IMR-90 (cell line): ENCODE measurements at regions not wholly inside any gene's neighbourhood (a gene's known extent, or its start where the extent isn't known, plus 50 kb on each side); places are given as distances from the start of the nearest gene placed in this dataset.

Source experiments
- ATAC-seq: fragments of 200-7000 bp; cut with Tn5 transposase; 2 replicates; pipeline ENCODE4 v1.9.1; 2020; ENCODE audit warnings: low read depth, mild to moderate bottlenecking, moderate library complexity
- BruUV-seq: library from RNA; stranded (reverse); fragments of 400-500 nt; replicated peaks from 2 replicates; lab custom pipeline; 2021; lab: Mats Ljungman, UMichigan
- CTCF ChIA-PET: fragments of 300-600 bp; formaldehyde crosslinking; extraction: SDS; loops from one replicate; lab custom pipeline; 2021; ENCODE audit warnings: antibody characterized with exemption; lab: Yijun Ruan, JAX
- POLR2A ChIA-PET: fragments of 300-600 bp; sonication (Branson Sonifier 250); formaldehyde crosslinking; loops from one replicate; lab custom pipeline; 2022; ENCODE audit warnings: antibody characterized with exemption; ENCODE audit not compliant: unreplicated experiment; lab: Charles Lee
- DNase-seq: peaks from one replicate; pipeline ENCODE4 v3.0.0; 2013
- H2AFZ ChIP-seq: replicated peaks from 2 replicates; pipeline ENCODE3; 2013; ENCODE audit warnings: low read length, mild to moderate bottlenecking; ENCODE audit not compliant: poor library complexity
- H2AK5ac ChIP-seq: 2 replicates; pipeline ENCODE4 v1.6.1; 2013; ENCODE audit warnings: low read depth, low read length, inconsistent platforms
- H2AK9ac ChIP-seq: replicated peaks from 2 replicates; pipeline ENCODE3; 2013; ENCODE audit warnings: mild to moderate bottlenecking, low read depth, low read length, moderate library complexity; ENCODE audit not compliant: poor library complexity
- H2BK120ac ChIP-seq: 2 replicates; pipeline ENCODE4 v1.6.1; 2013; ENCODE audit warnings: low read depth, low read length, inconsistent platforms
- H2BK15ac ChIP-seq: 3 replicates; pipeline ENCODE4 v1.6.1; 2013; ENCODE audit warnings: low read depth, low read length, inconsistent platforms
- H2BK20ac ChIP-seq: 2 replicates; pipeline ENCODE4 v1.6.1; 2013; ENCODE audit warnings: low read depth, mild to moderate bottlenecking, inconsistent platforms, low read length, moderate library complexity
- H2BK5ac ChIP-seq: 2 replicates; pipeline ENCODE4 v1.6.1; 2013; ENCODE audit warnings: mild to moderate bottlenecking, low read depth, low read length, inconsistent platforms; ENCODE audit not compliant: poor library complexity, severe bottlenecking
- H3K14ac ChIP-seq: replicated peaks from 2 replicates; pipeline ENCODE4 v1.6.1; 2013; ENCODE audit warnings: low read depth, low read length, inconsistent platforms
- H3K18ac ChIP-seq: 2 replicates; pipeline ENCODE4 v1.6.1; 2013; ENCODE audit warnings: low read depth, low read length, control low read depth
- H3K23ac ChIP-seq: 2 replicates; pipeline ENCODE4 v1.6.1; 2013; ENCODE audit warnings: low read depth, low read length, inconsistent platforms
- H3K27ac ChIP-seq: 2 replicates; pipeline ENCODE4 v1.5.1; 2013; ENCODE audit warnings: mild to moderate bottlenecking, control low read depth, low read length; ENCODE audit not compliant: insufficient read depth
- H3K27me3 ChIP-seq: 2 replicates; pipeline ENCODE4 v1.6.1; 2013; ENCODE audit warnings: low read length; ENCODE audit not compliant: control insufficient read depth, insufficient read depth
- H3K36me3 ChIP-seq: 2 replicates; pipeline ENCODE4 v1.6.1; 2013; ENCODE audit warnings: low read length, mixed read lengths; ENCODE audit not compliant: control insufficient read depth, insufficient read depth
- H3K4ac ChIP-seq: 2 replicates; pipeline ENCODE4 v1.6.1; 2013; ENCODE audit warnings: low read depth, low read length, inconsistent platforms
- H3K4me1 ChIP-seq: 2 replicates; pipeline ENCODE4 v1.6.1; 2013; ENCODE audit warnings: low read length, mixed read lengths; ENCODE audit not compliant: control insufficient read depth, insufficient read depth
- H3K4me2 ChIP-seq: 2 replicates; pipeline ENCODE4 v1.6.1; 2013; ENCODE audit warnings: low read depth, mild to moderate bottlenecking, control low read depth, low read length, moderate library complexity
- H3K4me3 ChIP-seq: 2 replicates; pipeline ENCODE4 v1.5.1; 2013; ENCODE audit warnings: low read depth, mild to moderate bottlenecking, control low read depth, low read length, moderate library complexity; ENCODE audit not compliant: insufficient read depth
- H3K56ac ChIP-seq: 2 replicates; pipeline ENCODE4 v1.6.1; 2013; ENCODE audit warnings: low read length, inconsistent platforms; ENCODE audit not compliant: insufficient read depth; ENCODE audit errors: extremely low read depth
- H3K79me1 ChIP-seq, 2 experiments: 2 replicates each; pipeline ENCODE4 v1.6.1; 2013; ENCODE audit warnings: low read length in 2 of 2, inconsistent platforms in 1 of 2, low read depth in 1 of 2
- H3K9ac ChIP-seq: 2 replicates; pipeline ENCODE4 v1.6.1; 2013; ENCODE audit warnings: low read depth, low read length, control low read depth
- H3K9me1 ChIP-seq: 2 replicates; pipeline ENCODE4 v1.6.1; 2013; ENCODE audit warnings: low read length, inconsistent platforms; ENCODE audit not compliant: insufficient read depth
- H3K9me3 ChIP-seq: 2 replicates; pipeline ENCODE4 v1.6.1; 2013; ENCODE audit warnings: low read length; ENCODE audit not compliant: control insufficient read depth, insufficient read depth
- H4K20me1 ChIP-seq: 2 replicates; pipeline ENCODE4 v1.6.1; 2013; ENCODE audit warnings: low read length, inconsistent platforms; ENCODE audit not compliant: insufficient read depth
- H4K5ac ChIP-seq: 2 replicates; pipeline ENCODE4 v1.6.1; 2013; ENCODE audit warnings: mild to moderate bottlenecking, low read depth, low read length, control low read depth
- H4K8ac ChIP-seq, 2 experiments: 2 replicates each; pipeline ENCODE4 v1.6.1; 2013; ENCODE audit warnings: low read depth in 2 of 2, low read length in 2 of 2, control low read depth in 1 of 2, inconsistent platforms in 1 of 2
- H4K91ac ChIP-seq: 2 replicates; pipeline ENCODE4 v1.6.1; 2013; ENCODE audit warnings: low read depth, low read length, inconsistent platforms; ENCODE audit not compliant: insufficient read depth
- BHLHE40 ChIP-seq: fragments of 150-350 bp; IDR thresholded peaks from 2 replicates; pipeline ENCODE4 v1.6.1; 2016; ENCODE audit warnings: mild to moderate bottlenecking, low read depth, low read length
- CEBPB ChIP-seq: IDR thresholded peaks from 2 replicates; pipeline ENCODE4 v1.6.1; 2012; ENCODE audit warnings: low read depth, low read length, improper control_type of control experiment
- CHD1 ChIP-seq: IDR thresholded peaks from 2 replicates; pipeline ENCODE4 v1.6.1; 2012; ENCODE audit warnings: low read depth, low read length, improper control_type of control experiment
- CTCF ChIP-seq: conservative IDR thresholded peaks from 2 replicates; pipeline ENCODE4 v1.5.1; 2012; ENCODE audit warnings: mild to moderate bottlenecking, low read depth, low read length, improper control_type of control experiment
- ELK1 ChIP-seq: fragments of 150-350 bp; IDR thresholded peaks from 2 replicates; pipeline ENCODE4 v1.6.1; 2016; ENCODE audit warnings: low read depth, mild to moderate bottlenecking, low read length, moderate library complexity, borderline replicate concordance
- FOS ChIP-seq: fragments of 150-350 bp; IDR thresholded peaks from 2 replicates; pipeline ENCODE4 v1.6.1; 2016; ENCODE audit warnings: low read depth, low read length
- MAFK ChIP-seq: IDR thresholded peaks from 2 replicates; pipeline ENCODE4 v1.6.1; 2012; ENCODE audit warnings: low read depth, low read length, improper control_type of control experiment
- MAZ ChIP-seq: IDR thresholded peaks from 2 replicates; pipeline ENCODE4 v1.6.1; 2012; ENCODE audit warnings: low read depth, mild to moderate bottlenecking, low read length, improper control_type of control experiment, moderate library complexity, borderline replicate concordance
- MXI1 ChIP-seq: IDR thresholded peaks from 2 replicates; pipeline ENCODE4 v1.6.1; 2012; ENCODE audit warnings: low read depth, mild to moderate bottlenecking, low read length, moderate library complexity, borderline replicate concordance
- NFE2L2 ChIP-seq: fragments of 150-350 bp; IDR thresholded peaks from 2 replicates; pipeline ENCODE4 v1.6.1; 2016; ENCODE audit warnings: low read depth, mild to moderate bottlenecking, low read length
- POLR2A ChIP-seq: IDR thresholded peaks from 2 replicates; pipeline ENCODE4 v1.6.1; 2012; ENCODE audit warnings: mild to moderate bottlenecking, low read depth, low read length
- RAD21 ChIP-seq: IDR thresholded peaks from 2 replicates; pipeline ENCODE4 v1.6.1; 2012; ENCODE audit warnings: low read length, improper control_type of control experiment
- RCOR1 ChIP-seq: IDR thresholded peaks from 2 replicates; pipeline ENCODE4 v1.6.1; 2012; ENCODE audit warnings: mild to moderate bottlenecking, low read length, improper control_type of control experiment; ENCODE audit not compliant: insufficient replicate concordance
- RFX5 ChIP-seq: IDR thresholded peaks from 2 replicates; pipeline ENCODE4 v1.8.0; 2012; ENCODE audit warnings: low read depth, mild to moderate bottlenecking, low read length, moderate library complexity
- SMC3 ChIP-seq: fragments of 150-350 bp; IDR thresholded peaks from 2 replicates; pipeline ENCODE4 v1.6.1; 2016; ENCODE audit warnings: low read depth, mild to moderate bottlenecking, antibody characterized with exemption, low read length, moderate library complexity
- USF2 ChIP-seq: fragments of 150-350 bp; IDR thresholded peaks from 2 replicates; pipeline ENCODE4 v1.6.1; 2017; ENCODE audit warnings: mild to moderate bottlenecking, antibody characterized with exemption, low read length, low read depth
- WGBS, 2 experiments: methylation state at CpG; one replicate each; pipeline versions ENCODE4 v1.1.5 to v1.1.7; 2013; ENCODE audit warnings: missing lambda C conversion rate in 2 of 2; ENCODE audit not compliant: insufficient read length in 1 of 2; ENCODE audit errors: extremely low coverage in 2 of 2; 5-methylcytosine and 5-hydroxymethylcytosine counted together
- dilution Hi-C: fragments of 300-500 bp; cut with HindIII; formaldehyde crosslinking; loops from one replicate; pipeline ENCODE4 v1.14.3; 2018; ENCODE audit warnings: low sequenced_read_pairs; ENCODE audit not compliant: unreplicated experiment
- in situ Hi-C: fragments of 300-500 bp; cut with MboI; formaldehyde crosslinking; loops from 3 replicates; pipeline ENCODE4 v1.14.3; 2019; ENCODE audit warnings: low sequenced_read_pairs, inconsistent platforms, mixed read lengths
- intact Hi-C: fragments of 100-400 bp; cut with micrococcal nuclease; formaldehyde crosslinking; loops from 2 replicates; pipeline ENCODE4 v1.10.0; 2022

- Histone ChIP-seq H3K9me1 (no peaks in the 10 kb centered on the region), H3K36me3 (no peaks in the 10 kb centered on the region), H2BK15ac (no peak overlapping the region), H4K91ac (no peak overlapping the region), H4K8ac (no peak overlapping the region), H3K27me3 (no peaks in the 10 kb centered on the region), H2BK120ac (no peak overlapping the region), H3K4me3 (no peak overlapping the region), H3K4ac (no peak overlapping the region), H3K23ac (no peak overlapping the region), H3K18ac (no peak overlapping the region), H3K79me1 (no peaks in the 10 kb centered on the region), H4K5ac (no peak overlapping the region), H3K4me1 (no peaks in the 10 kb centered on the region), H3K56ac (no peak overlapping the region), H2BK20ac (no peak overlapping the region), H3K9me3 (no peaks in the 10 kb centered on the region), H2BK5ac (no peak overlapping the region), H2AK5ac (no peak overlapping the region), H3K14ac (no peak overlapping the region), H2AK9ac (no peak overlapping the region), H4K20me1 (no peaks in the 10 kb centered on the region), H3K9ac (no peak overlapping the region), H3K27ac (no peak overlapping the region), H2AFZ (no peak overlapping the region), H3K4me2 (no peak overlapping the region)
- no peak for DNase-seq
- no peak for TF ChIP-seq USF2
- TF ChIP-seq CTCF = no peak
- no peak for TF ChIP-seq RAD21
- TF ChIP-seq RFX5 = no peak
- no peak for TF ChIP-seq MXI1
- no peak for TF ChIP-seq SMC3
- TF ChIP-seq ELK1 = no peak
- TF ChIP-seq CEBPB = no peak
- no peak for TF ChIP-seq NFE2L2
- TF ChIP-seq CHD1 = no peak
- TF ChIP-seq MAFK = no peak
- TF ChIP-seq BHLHE40 = no peak
- no peak for TF ChIP-seq RCOR1
- no peak for TF ChIP-seq FOS
- no peak for TF ChIP-seq MAZ
- no peak for TF ChIP-seq POLR2A
- dilution Hi-C loops (no loop called here), in situ Hi-C loops (no loop called here), intact Hi-C loops (no loop called here)
- ChIA-PET POLR2A (no interaction called here), CTCF (no interaction called here)
- ATAC-seq = no peak
- no TSS peak for BruUV-seq
- WGBS, 2 experiments = 60% methylated on average over 6 of the region's 6 CpGs; no CpG with 5 or more reads in 1 of the 2 experiments
Observed at GRCh38 chr19:33928458-33928950, 131.8 kb downstream of the KCTD15 start.
